Natural killer cell treated with Interleukin-12 subunit alpha and Interleukin-12 subunit beta and Interleukin-15 and Interleukin-18, amount 100 ng/mL, for 72 hours (primary cell): ENCODE measurements at regions not wholly inside any gene's neighbourhood (a gene's known extent, or its start where the extent isn't known, plus 50 kb on each side); places are given as distances from the start of the nearest gene placed in this dataset.
A peak's percentile ranks its signal among the peaks of the same experiment; 100 is the strongest.
"Not testable (repeated sequence)": the region's sequence is repeated elsewhere in the genome, so short reads cannot be mapped to it uniquely, and the experiment has no call there.

Source experiments
- ATAC-seq, 2 donors: fragments of 150-1000 bp; cut with Tn5 transposase in 1 of 2; sonication (Bioruptor Pico), chemical (Tn5 transposase) in 1 of 2; 2 replicates each; pipeline ENCODE4 v1.10.0; 2021
- DNase-seq: peaks from one replicate; pipeline ENCODE4 v3.0.0; 2022; ENCODE audit warnings: low spot score
- H3K27ac Mint-ChIP-seq, 2 donors: 1 replicate in 1 of 2; 2 replicates in 1 of 2; pipeline ENCODE4 v1.8.0; 2022; ENCODE audit warnings: mixed read lengths in 2 of 2, mild to moderate bottlenecking in 1 of 2, moderate library complexity in 1 of 2
- H3K27me3 Mint-ChIP-seq, 2 donors: 1 replicate in 1 of 2; 2 replicates in 1 of 2; pipeline ENCODE4 v1.8.0; 2022; ENCODE audit warnings: mixed read lengths in 2 of 2
- H3K36me3 Mint-ChIP-seq: one replicate; pipeline ENCODE4 v1.8.0; 2022; ENCODE audit warnings: mixed read lengths
- H3K4me1 Mint-ChIP-seq, 2 donors: 1 replicate in 1 of 2; 2 replicates in 1 of 2; pipeline ENCODE4 v1.8.0; 2022; ENCODE audit warnings: low read depth in 2 of 2, mixed read lengths in 2 of 2, mild to moderate bottlenecking in 1 of 2
- H3K4me3 Mint-ChIP-seq: one replicate; pipeline ENCODE4 v1.8.0; 2022; ENCODE audit warnings: mixed read lengths
- H3K9me3 Mint-ChIP-seq: 2 replicates; pipeline ENCODE4 v1.8.0; 2022; ENCODE audit warnings: mixed read lengths

DNA sequence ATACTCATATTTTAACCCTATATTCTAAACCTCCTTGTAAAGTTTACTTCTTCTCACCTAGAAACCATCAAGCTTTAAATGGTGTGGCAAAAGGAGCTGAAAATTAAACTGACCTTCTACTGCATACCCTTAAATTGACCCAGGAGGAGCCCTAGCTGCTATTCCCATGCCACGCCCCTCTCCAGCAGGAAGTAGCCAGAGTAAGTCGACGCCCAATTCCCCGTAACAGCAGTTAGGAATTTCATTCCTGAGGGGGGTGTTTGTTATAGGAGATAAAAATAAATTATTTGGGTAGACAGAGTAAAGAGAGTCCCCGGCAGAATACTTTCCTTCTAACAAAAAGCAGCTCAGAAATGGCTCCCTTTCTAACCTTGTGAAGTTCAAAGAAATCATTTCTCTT lies 111.8 kb upstream of the FAM174A start:
- peaks cover 4% of the 10 kb centered on the region for H3K9me3 Mint-ChIP-seq
- peaks cover 6% of the 10 kb centered on the region for H3K36me3 Mint-ChIP-seq
- H3K4me3 Mint-ChIP-seq: no peak overlapping the region
- ATAC-seq (no peak), DNase-seq (no peak)
- H3K27me3 Mint-ChIP-seq: no peaks in the 10 kb centered on the region
- H3K27ac Mint-ChIP-seq: no peak overlapping the region
- no peaks in the 10 kb centered on the region for H3K4me1 Mint-ChIP-seq

DNA sequence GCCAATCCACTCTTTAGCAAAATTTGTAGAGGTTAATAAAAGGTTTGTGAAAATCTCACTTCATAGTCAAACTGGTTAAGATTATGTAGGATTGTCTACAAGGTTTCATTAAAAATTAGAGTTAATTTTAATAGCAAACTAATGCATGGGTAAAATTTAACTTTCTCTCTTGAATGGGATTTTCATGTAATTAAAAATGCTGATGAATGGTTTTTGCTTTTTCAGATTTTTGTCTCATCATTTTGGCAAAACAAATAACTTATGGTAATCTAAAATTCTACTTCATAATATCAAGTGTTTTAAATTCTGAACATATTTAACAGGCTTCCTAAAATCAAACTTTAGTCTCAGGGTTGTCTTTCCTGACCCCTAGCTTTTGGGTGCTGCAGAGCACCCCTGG lies 113.8 kb upstream of the FAM174A start:
- Mint-ChIP-seq H3K27me3 (no peaks in the 10 kb centered on the region), H3K27ac (no peak overlapping the region), H3K36me3 (peaks cover 6% of the 10 kb centered on the region), H3K4me1 (no peaks in the 10 kb centered on the region), H3K9me3 (peaks cover 5% of the 10 kb centered on the region), H3K4me3 (no peak overlapping the region)
- DNase-seq (no peak), ATAC-seq (no peak)

DNA sequence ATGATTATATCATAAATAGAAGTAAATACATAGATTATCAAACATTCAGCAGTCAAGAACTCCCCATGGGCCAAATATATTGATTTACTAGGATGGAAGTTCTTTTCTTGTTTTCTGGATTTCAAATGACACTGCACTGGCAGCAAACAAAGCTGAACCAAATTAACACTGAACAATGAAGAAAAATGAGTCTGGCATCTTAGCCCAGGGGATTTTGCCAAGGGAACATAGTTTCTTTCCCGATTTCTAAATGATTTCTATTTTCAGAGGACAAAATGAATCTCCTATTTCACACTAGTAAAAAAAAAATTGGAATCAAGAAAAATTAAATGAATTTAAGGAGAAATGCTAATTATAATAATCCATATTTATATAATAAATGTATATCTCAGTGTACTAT lies 116.9 kb upstream of the FAM174A start:
- no peak overlapping the region for H3K4me3 Mint-ChIP-seq
- no peaks in the 10 kb centered on the region for H3K4me1 Mint-ChIP-seq
- H3K27ac Mint-ChIP-seq: no peak overlapping the region
- no peak for DNase-seq
- H3K36me3 Mint-ChIP-seq: no peaks in the 10 kb centered on the region
- H3K27me3 Mint-ChIP-seq: no peaks in the 10 kb centered on the region
- peaks cover 3% of the 10 kb centered on the region for H3K9me3 Mint-ChIP-seq
- ATAC-seq: no peak

DNA sequence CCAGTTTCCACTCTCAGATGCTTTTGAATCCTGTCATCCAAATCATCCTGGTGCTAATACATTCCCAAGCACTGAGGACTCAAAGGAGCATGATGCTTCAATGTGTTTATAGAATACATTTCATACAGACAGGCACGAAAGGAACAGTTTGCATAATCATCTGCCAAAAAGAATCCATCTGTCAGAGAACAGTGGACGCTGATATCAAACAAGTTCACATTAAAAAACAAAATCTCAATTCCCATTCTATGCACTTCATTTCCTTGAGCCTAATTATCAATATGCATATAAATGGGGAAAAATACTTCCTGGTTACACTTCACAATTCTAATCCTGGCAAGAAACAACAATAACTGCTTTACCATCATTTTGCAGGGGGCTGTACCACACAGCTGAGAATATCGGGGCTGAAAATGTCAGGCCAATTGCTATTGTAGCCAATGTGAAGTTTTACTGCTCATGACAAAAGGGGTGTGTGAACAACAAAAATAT lies 125.5 kb upstream of the FAM174A start:
- no peak for ATAC-seq

DNA sequence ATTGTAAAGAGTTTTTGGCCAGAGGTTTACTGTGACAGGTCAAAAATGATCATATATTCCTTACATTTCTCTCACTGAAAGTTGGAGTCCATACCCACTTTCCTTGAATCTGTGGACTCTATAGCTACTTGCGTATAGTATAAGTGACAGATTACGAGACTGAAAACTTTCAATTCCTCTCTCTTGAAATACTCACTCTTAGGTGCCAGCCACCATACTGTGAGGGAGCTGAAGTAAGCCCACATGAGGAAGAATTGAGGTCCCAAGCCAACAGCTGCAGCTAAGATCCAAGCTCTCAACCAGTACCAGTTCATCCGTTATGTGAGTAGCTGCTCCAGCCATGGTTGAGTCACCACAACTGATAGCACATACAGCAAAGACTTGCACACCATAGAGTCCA lies 128.1 kb upstream of the FAM174A start:
- ATAC-seq (no peak), DNase-seq (no peak)
- Mint-ChIP-seq H3K36me3 (no peaks in the 10 kb centered on the region), H3K4me1 (no peaks in the 10 kb centered on the region), H3K27ac (no peak overlapping the region), H3K4me3 (no peak overlapping the region), H3K27me3 (peaks cover 0 to under 1% of the 10 kb centered on the region in 2 donors), H3K9me3 (no peaks in the 10 kb centered on the region)

More for the DNA sequence above, 125.5 kb upstream of the FAM174A start:
- Mint-ChIP-seq H3K9me3 (no peaks in the 10 kb centered on the region), H3K36me3 (no peaks in the 10 kb centered on the region), H3K27ac (no peak overlapping the region), H3K27me3 (no peaks in the 10 kb centered on the region), H3K4me3 (no peak overlapping the region), H3K4me1 (no peaks in the 10 kb centered on the region)
- DNase-seq: no peak

DNA sequence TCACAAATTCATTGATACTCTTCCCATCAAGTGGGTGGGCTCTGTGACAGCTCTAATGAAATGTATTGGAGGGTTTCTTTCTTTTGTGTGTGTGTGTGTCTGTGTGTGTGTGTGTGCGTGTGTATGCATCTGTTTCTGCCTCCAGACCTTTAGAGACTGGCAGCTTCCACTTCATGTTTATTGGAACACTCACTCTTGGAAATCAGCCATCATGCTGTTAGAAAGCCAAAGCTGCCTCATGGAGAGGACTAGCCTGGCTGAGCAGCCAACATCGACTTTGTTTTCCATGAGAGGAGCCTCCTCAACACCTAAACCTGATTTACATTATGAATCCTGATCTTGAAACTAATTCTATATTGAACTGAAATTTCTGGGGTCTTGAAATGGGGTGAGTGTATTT lies 128.5 kb upstream of the FAM174A start:
- Mint-ChIP-seq H3K36me3 (no peaks in the 10 kb centered on the region), H3K4me1 (no peaks in the 10 kb centered on the region), H3K27me3 (peaks cover 0 to 2% of the 10 kb centered on the region in 2 donors), H3K4me3 (no peak overlapping the region), H3K27ac (no peak overlapping the region), H3K9me3 (no peaks in the 10 kb centered on the region)
- ATAC-seq (no peak), DNase-seq (no peak)

DNA sequence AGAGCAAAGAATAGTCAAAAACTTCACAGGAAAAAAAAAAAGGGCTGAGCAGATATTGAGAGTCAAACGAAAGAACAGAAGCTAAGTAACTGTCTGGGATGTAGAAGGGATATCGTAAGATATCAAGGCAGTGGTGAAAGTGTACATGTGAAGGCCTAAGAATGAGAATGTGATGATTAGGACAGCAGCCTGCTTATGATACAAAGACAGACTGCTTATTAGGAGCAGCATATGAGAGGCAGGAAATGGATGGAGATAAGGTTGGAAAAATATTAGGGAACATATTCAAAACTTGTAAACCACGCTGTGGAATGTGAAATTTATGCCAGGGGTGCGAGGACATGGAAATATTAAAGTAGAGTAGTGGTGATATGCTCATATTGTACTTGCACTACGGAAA lies 133.1 kb upstream of the FAM174A start:
- Mint-ChIP-seq H3K9me3 (no peaks in the 10 kb centered on the region), H3K4me1 (no peaks in the 10 kb centered on the region), H3K4me3 (no peak overlapping the region), H3K27ac (no peak overlapping the region), H3K36me3 (no peaks in the 10 kb centered on the region), H3K27me3 (peaks cover 0 to 2% of the 10 kb centered on the region in 2 donors)
- ATAC-seq (no peak), DNase-seq (no peak)

DNA sequence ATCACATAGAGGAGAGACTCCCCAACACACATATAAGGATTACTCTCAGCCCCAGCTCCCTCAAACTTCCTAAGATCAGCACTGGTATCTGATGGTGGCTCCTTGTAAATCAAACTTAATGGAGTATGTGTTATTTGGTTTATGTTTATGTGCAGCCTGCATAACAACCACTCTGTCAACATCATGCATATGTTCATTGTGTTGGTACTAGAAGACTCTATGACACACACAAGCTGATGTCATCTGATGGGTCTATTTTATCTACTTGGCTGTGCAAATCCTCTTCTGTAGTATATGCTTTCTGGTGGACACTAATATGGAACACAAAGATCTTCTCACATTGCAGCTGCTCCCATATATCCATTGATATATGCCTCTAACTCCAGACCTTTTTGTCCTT lies 134.0 kb upstream of the FAM174A start:
- Mint-ChIP-seq H3K27ac (no peak overlapping the region), H3K4me1 (no peaks in the 10 kb centered on the region), H3K36me3 (no peaks in the 10 kb centered on the region), H3K9me3 (no peaks in the 10 kb centered on the region), H3K4me3 (no peak overlapping the region), H3K27me3 (peaks cover 0 to 2% of the 10 kb centered on the region in 2 donors)
- DNase-seq: no peak
- no peak for ATAC-seq

DNA sequence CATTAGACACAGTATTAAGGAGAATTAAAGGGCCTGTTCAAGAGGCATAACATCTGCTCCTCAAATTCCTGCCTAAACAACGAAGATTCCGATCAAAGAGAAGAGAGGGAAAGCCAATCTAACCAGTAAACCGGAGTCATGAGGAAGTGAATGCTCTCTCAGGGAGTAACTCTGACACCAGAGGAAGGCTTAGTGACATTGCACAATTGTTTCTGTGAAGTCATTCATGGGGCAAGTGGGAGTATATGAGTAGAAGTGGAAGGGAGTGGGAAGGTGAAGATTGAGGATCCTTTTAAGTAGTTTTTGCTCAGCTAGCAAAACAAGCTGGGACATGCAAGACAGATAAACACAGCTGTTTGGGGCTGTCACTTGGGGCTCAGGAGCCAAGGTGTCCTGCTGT lies 136.4 kb upstream of the FAM174A start:
- not testable (repeated sequence) for H3K27ac Mint-ChIP-seq, H3K4me1 Mint-ChIP-seq, H3K9me3 Mint-ChIP-seq, H3K36me3 Mint-ChIP-seq, H3K27me3 Mint-ChIP-seq, ATAC-seq, DNase-seq, H3K4me3 Mint-ChIP-seq

DNA sequence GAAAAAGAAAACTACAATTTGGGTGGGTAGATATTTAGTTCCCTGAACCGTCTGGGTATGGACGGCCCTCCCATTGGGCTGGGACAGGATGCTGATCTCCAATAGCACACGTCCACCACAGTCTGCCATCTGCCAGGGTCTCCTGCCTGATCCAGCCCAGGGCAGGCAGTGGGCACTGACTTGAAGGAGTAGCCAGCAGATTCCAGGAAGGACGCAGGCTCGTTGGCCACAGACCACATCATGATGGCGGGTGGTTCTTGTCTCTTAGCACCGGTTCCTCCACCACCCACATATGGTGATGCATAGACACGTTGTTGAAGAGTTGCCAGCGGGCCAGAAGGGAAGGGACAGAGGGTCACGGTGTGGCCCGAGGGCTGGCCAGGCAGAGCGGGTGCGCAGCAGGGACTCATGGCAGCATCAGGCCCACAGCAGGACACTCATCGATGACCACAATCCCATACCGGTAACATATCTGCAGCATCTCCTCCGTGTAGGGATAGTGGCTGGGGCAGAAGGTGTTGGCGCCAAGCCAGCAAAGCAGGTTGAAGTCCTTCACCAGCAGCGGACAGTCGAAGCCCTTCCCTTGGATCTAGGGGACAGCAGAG lies 155.8 kb upstream of the FAM174A start:
- ATAC-seq: peak; percentile 36 to 45
- H3K36me3 Mint-ChIP-seq, DNase-seq, H3K4me1 Mint-ChIP-seq, H3K27ac Mint-ChIP-seq, H3K9me3 Mint-ChIP-seq, H3K27me3 Mint-ChIP-seq, H3K4me3 Mint-ChIP-seq: not testable (repeated sequence)

DNA sequence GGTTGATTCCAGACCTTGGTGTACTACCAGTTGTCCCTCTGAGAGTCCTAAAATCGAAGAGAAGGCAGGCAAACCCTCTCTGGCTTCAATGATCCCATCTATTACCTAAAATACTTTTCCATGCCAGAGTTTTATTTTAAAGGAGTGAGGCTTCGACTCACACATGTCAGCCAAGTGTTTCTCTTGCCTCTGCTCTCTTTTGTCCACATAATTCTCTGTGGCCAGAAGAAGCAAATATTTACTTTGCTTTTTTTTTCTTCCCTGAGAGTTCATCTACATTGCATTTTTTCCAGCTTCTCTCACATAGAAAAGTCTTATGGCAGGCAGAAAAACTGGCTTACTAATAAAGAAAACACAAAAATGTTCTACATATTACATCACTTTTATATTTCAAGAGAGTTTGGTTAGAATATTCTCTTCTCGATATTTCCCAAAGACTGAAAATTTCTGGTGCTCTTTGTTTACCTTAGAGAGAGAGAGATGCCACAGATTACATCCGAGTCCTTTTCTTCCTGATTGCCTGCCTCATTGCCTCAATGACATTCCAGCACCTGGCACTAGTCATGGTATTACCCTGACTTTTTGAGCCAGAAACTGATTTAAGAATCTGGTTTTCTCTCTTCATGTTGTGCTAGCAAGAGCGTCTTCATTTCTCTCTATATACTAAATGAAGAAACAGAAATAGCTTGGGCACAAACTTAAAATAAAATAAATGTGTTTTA lies 170.3 kb upstream of the FAM174A start:
- not testable (repeated sequence) for H3K9me3 Mint-ChIP-seq, H3K36me3 Mint-ChIP-seq, H3K27ac Mint-ChIP-seq, ATAC-seq, H3K4me3 Mint-ChIP-seq, H3K27me3 Mint-ChIP-seq, H3K4me1 Mint-ChIP-seq, DNase-seq

DNA sequence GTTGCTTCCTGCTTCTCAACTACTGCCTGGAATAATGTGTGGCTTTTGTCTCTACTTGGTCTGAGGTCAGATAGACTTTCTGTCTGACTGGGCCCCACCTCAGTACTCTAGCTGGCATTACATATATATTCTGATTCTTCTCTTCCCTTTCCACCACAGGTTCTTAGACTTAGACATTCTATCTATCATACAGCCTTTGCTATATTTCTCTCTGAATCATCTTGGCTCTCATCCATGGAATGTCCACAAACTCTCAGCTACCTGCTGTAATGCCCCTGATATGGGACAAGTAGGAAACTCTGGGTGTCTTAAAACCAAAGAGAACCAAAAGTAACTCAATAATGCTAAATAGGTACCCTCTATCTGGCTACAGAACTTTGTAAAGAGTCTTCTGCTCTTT lies 170.8 kb upstream of the FAM174A start:
- ATAC-seq, H3K27me3 Mint-ChIP-seq, H3K4me3 Mint-ChIP-seq, H3K36me3 Mint-ChIP-seq, H3K27ac Mint-ChIP-seq, H3K9me3 Mint-ChIP-seq, DNase-seq, H3K4me1 Mint-ChIP-seq: not testable (repeated sequence)

DNA sequence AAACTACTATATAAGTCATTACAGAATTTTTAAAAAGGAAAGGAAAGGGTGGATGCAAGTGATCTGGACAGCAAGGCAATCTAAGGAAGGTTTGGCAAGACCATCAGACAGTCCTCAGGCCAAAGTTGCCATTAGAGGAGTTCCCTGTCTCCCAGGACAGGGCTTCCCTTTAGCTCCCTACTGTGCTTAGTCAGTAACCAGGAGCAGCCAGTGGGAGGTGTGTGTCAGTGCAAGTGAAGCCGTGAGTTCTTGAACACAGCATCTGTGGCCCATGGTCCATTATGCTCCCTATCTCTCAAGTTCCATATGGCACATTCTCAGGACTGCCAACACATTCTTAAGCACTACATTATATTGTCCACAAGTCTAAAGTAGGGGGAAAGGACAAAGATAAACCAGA lies 175.2 kb upstream of the FAM174A start:
- H3K27ac Mint-ChIP-seq: not testable (repeated sequence)

DNA sequence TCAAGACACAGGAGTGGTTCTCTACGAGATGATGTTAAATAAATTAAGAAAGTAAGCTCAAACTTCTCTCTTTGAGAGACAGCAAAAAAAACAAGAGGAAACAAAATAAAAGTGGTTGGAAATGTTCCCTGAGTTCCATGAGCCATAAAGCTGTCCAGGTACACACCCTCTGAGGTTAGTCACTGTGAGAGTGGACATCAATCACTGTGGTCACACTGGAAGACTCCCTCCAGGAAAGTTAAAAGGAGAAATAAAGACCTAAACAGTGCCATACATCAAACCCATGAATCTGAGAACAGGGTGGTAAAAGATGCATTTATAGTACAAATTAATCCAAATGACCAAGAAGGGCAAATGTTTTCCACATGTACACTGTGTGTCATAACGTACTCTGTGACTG lies 188.9 kb upstream of the FAM174A start:
- not testable (repeated sequence) for ATAC-seq, H3K9me3 Mint-ChIP-seq, H3K36me3 Mint-ChIP-seq, H3K27ac Mint-ChIP-seq, H3K4me3 Mint-ChIP-seq, DNase-seq, H3K4me1 Mint-ChIP-seq, H3K27me3 Mint-ChIP-seq

More for the DNA sequence above, 175.2 kb upstream of the FAM174A start:
- H3K36me3 Mint-ChIP-seq, ATAC-seq, H3K4me3 Mint-ChIP-seq, DNase-seq, H3K9me3 Mint-ChIP-seq, H3K27me3 Mint-ChIP-seq, H3K4me1 Mint-ChIP-seq: not testable (repeated sequence)

DNA sequence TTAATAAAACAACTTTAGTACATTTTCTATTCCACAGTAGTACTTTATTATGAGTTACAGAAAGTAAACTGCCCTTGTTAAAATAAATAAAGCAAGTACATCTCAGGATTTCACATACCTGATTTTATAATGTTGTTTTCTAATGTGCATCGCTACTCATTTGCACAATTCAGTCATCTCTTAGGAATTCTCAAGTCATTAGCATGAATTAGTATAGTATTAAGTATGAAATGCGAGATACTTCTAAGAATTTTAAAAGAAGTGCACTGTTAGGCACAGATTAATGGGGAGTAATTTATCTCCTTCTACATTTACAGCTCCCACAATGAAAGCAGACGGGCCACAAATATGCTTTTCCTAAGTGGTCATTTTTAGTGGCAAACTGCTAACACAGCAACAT lies 193.7 kb upstream of the FAM174A start:
- DNase-seq, H3K4me3 Mint-ChIP-seq, H3K27me3 Mint-ChIP-seq, H3K36me3 Mint-ChIP-seq, ATAC-seq, H3K9me3 Mint-ChIP-seq, H3K27ac Mint-ChIP-seq, H3K4me1 Mint-ChIP-seq: not testable (repeated sequence)
